Middle frontal gyrus (tissue), 1 donor: ENCODE measurements at regions not wholly inside any gene's neighbourhood (a gene's known extent, or its start where the extent isn't known, plus 50 kb on each side); places are given as distances from the start of the nearest gene placed in this dataset.
"Not testable (repeated sequence)": the region's sequence is repeated elsewhere in the genome, so short reads cannot be mapped to it uniquely, and the experiment has no call there.

Experiments used
- DNase-seq: peaks from one replicate; pipeline ENCODE4 v3.0.0-alpha.2; 2015; ENCODE audit warnings: low spot score; ENCODE audit errors: extremely low spot score

GRCh38 chr2:212913640-212914306 lies 237.6 kb downstream of the IKZF2 start:
- no peak for DNase-seq

GRCh38 chr2:212912445-212913103 lies 238.8 kb downstream of the IKZF2 start:
- DNase-seq: no peak

- no peak for DNase-seq
These were observed 240.4 kb downstream of the IKZF2 start for GRCh38 chr2:212911011-212911410.

- no peak for DNase-seq
These were observed 242.6 kb downstream of the IKZF2 start for GRCh38 chr2:212908682-212909435.

GRCh38 chr2:212908031-212908430 lies 243.4 kb downstream of the IKZF2 start:
- DNase-seq: no peak

GRCh38 chr2:212906620-212907019 lies 244.8 kb downstream of the IKZF2 start:
- DNase-seq: no peak

- no peak for DNase-seq
These were observed 245.7 kb downstream of the IKZF2 start for GRCh38 chr2:212905640-212906201.

- no peak for DNase-seq
These were observed 246.8 kb downstream of the IKZF2 start for GRCh38 chr2:212904646-212905045.

- no peak for DNase-seq
These were observed 248.0 kb downstream of the IKZF2 start for GRCh38 chr2:212903413-212903812.

GRCh38 chr2:212902421-212902820 lies 249.0 kb downstream of the IKZF2 start:
- DNase-seq: no peak

- DNase-seq: no peak
These were observed 249.7 kb downstream of the IKZF2 start for GRCh38 chr2:212901604-212902275.

GRCh38 chr2:212900715-212901114 lies 250.7 kb downstream of the IKZF2 start:
- no peak for DNase-seq

GRCh38 chr2:212898011-212898410 lies 253.4 kb downstream of the IKZF2 start:
- DNase-seq: no peak

- DNase-seq: no peak
These were observed 254.1 kb downstream of the IKZF2 start for GRCh38 chr2:212897296-212897695.

GRCh38 chr2:212894026-212894425 lies 257.4 kb downstream of the IKZF2 start:
- no peak for DNase-seq

GRCh38 chr2:212893216-212893615 lies 258.2 kb downstream of the IKZF2 start:
- DNase-seq: no peak

- DNase-seq: no peak
These were observed 259.2 kb downstream of the IKZF2 start for GRCh38 chr2:212892193-212892592.

- DNase-seq: no peak
These were observed 259.8 kb downstream of the IKZF2 start for GRCh38 chr2:212891580-212891979.

GRCh38 chr2:212882626-212883025 lies 268.8 kb downstream of the IKZF2 start:
- no peak for DNase-seq

- DNase-seq: not testable (repeated sequence)
These were observed 274.9 kb downstream of the IKZF2 start for GRCh38 chr2:212876556-212876955.

GRCh38 chr2:212875950-212876349 lies 275.5 kb downstream of the IKZF2 start:
- not testable (repeated sequence) for DNase-seq
